ENCODE measurements at regions not wholly inside any gene's neighbourhood (a gene's known extent, or its start where the extent isn't known, plus 50 kb on each side); places are given as distances from the start of the nearest gene placed in this dataset.

DNA sequence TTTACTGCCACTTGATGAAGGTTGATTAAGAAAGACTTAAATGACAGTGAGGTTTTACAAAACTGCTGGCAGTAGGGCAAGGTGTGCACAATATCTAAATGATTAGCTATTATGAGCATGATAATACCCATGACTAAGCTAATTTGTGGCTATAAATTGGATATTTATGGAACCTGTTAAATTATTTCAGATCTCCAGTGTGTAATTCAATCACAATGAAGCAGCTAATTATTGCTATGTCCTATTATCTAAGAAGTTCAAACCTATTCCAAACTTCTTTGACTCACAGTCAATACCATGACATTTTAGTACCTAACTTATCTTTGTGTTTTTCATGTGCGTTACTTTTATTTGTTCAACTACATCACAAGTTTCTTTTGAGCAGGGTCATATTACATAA lies 253.8 kb upstream of the MMADHC start:
- TF ChIP-seq CTCF (IDR thresholded peaks at IDR 0.05 in 8 of 11, conservative IDR thresholded peaks at IDR 0.05 in 3 of 11) = no peak
- no peak for TF ChIP-seq POLR2AphosphoS5 (IDR thresholded peaks at IDR 0.05)

All from spleen (tissue), 7 donors.